Mucosa of gallbladder (tissue), 1 donor: ENCODE measurements at regions not wholly inside any gene's neighbourhood (a gene's known extent, or its start where the extent isn't known, plus 50 kb on each side); places are given as distances from the start of the nearest gene placed in this dataset.

Experiments
- DNase-seq: peaks from one replicate; pipeline ENCODE4 v3.0.0-alpha.2; 2020; ENCODE audit warnings: low spot score
- donor health status: DM: no; HTN: no; CAD: no.

DNA sequence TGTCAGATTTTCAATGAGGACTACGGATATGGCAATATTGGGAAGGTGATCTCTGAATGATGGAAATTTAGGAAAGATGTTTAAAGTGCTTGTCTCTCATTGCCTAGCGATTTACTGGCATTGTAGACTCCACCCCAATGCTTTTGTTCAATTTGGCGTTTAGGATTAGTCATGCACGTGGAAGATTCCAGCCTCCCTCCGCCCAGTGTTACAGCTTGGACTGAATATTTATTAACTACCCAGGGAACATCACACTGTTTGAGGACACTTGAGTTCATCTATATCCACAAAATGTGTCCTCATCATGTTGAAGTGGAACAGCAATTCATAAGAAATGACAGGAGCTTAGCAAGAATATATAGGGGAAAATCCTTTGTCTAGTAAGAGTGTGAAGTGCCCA lies 738.8 kb upstream of the RBFOX1 start:
- DNase-seq, result no peak

DNA sequence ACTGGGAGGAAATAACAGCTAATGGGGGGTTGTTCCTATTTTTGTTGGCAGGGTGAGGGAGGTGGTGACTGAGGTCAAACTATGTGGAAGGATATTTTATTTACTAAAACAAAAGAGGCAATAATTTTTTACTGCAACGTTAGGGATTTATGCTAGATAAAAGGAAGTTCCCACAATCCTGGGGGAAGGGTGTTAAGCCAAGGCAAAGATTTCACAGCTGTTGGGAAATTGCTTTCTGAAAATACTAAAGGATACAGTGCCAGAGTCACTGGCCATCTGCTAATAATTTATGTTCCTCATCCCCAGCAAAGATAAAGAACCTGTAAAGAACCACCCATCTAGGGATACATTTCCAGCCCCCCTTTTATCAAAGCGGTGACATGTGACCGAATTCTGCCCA lies 756.0 kb upstream of the RBFOX1 start:
- no peak for DNase-seq

DNA sequence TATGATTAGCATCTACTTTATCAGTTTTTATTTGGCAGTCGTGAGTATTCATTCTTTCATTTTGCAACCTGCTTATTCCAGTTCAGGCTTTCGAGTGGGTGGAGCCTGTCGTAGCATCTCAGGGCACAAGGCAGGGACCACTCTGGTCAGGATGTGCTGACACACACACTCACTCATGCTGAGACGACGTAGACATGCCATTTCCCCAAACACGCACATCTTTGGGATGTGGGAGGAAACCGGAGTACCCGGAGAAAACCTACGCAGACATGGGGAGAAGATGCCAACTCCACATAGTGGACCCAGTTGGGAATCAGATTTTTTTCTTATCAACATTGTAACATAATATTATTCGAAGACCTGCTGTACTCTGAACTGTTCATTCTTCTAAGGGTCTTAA lies 756.5 kb upstream of the RBFOX1 start:
- DNase-seq, result no peak

DNA sequence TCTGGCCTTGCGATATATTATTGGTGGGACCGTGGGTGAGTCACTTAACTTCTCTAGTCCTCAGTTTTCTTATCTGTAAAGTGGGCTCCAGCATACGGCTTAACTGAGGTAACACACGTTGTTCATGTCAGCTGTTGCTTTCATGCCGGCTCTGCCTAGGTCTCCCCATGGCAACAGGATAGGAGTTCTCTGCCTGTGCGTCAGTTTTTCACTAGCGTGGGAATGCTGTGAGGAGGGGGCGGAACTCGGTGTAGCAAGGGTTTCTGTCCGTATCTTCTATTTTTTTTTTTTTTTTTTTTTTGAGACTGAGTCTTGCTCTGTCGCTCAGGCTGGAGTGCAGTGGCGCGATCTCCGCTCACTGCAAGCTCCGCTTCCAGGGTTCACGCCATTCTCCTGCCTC lies 758.5 kb upstream of the RBFOX1 start:
- DNase-seq, result no peak

DNA sequence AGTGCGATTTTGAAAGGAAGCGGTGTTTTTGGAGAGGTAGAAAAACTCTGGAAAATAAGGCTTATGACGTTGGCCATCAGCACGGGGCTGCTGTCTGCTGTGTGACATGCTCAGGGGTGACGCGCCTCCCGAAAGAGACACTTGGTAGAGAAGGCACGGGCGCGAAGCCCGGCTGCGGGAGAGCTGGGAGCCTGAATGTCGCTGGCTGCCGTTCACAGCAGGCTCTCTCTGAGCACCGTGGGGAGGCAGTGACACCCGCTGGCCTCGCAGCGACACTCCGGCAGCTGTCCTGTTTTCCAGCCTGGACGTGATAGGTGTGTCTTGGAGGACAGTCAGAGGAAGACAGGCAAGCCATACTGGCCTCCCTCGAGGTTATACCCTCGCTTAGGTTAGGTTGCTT lies 759.1 kb upstream of the RBFOX1 start:
- no peak for DNase-seq

DNA sequence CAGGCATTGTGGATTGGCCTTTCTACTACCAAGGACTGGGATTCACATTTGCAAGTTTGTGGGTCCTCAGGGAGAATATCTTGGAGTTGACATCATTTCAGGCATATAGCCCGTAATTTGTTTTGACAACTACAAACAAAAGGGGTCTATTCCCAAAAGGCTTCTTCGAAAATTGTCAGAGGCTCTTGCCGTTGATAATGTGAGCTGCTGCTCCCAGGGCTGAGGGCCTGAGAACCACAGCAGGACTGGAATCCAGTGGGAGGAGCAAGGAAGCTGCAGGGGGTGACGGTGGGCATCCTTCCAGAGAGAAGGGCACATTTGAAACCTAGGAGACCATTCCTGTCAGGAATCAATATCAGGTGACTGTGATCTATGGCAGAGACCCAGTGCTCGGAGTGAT lies 761.6 kb upstream of the RBFOX1 start:
- DNase-seq, result no peak

DNA sequence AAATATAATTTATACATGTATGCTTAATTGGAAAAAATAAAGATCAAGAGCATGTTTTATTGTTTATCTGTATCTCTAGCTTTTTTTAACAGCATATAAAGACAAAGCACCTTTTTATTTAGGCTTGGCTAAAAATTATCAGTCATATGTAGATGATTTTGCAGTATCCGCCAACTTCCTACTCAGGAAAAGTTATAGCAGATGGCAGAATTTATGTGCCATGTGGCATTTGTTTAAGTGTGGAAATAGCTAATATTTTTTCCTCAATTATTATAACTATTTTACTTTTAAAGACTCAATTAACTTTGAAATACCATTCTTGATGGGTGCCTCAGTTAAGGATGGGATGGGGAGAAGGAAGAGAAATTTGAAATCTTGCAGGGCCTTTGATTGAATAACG lies 762.1 kb upstream of the RBFOX1 start:
- no peak for DNase-seq

DNA sequence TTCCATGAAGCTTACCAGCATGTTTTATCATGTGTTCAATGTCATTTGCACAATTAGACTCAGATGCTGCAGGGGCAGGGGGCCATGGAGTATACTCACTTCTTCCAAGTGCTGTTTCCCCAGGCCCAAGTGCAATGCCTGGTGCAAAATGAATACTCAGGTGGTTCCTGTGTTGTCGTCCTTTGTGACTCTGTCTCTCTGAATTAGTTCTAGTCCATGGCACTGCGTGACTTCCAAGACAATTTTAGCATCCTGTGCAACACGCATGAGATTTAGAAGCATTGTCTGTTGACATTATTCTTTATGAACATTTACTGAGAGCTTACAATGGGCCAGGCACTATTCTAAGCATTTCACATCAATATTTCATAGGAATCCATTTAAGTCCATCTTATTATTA lies 769.7 kb upstream of the RBFOX1 start:
- DNase-seq, result no peak

DNA sequence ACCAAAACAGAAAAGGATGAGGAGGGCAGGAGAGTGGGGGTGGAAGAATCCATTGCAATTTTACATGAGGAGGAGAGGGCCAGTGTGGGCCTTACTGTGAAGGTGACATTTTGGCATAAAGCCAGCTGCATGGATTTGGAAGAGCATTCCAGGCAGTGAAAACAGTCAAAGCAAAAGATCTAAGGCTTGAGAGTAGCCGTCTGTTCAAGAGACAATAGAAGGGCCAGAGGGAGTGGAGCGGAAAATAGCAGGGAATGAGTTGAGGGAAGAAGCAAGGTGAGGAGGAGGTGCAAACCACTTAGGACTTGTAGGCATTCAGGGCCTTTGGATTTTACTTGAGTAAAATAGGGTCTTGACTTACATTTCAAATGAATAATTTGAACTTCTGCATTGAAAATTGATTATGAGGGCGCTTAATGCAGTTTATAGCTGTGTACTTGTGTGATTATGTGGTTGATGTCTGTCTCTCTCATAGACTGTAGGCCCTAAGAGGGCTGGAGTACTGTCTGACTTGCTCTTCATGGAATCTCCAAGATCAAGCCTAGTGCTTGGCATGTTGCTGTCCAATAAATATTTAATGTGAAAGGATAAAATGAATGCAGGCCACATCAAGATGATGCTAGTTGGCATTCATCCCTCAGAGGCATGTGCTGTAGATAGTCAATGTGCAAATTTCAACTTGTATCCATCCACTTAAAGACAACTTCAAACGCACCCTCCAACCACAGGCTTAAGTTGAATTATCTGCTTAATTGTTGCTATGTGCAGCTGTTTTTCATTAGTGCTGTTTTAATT lies 772.1 kb upstream of the RBFOX1 start:
- DNase-seq, result no peak

DNA sequence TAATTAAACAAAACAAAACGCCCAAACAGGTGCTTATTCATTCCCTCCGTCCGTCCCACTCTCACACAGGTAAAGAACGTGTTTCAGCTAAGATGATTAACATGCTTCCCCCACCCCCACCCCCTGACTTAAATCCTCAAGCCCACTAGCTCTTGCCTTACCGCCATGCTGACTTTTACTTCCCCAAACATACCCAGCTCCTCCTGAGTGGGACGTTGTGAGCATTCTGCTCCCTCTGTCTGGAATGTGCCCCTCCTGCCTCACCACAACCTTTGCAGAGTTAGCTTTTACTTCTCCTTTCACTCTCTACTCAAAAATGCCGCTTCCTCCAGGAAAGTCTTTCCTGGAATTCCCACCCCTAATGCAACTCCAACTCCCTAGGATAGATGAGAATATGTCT lies 774.0 kb upstream of the RBFOX1 start:
- no peak for DNase-seq

DNA sequence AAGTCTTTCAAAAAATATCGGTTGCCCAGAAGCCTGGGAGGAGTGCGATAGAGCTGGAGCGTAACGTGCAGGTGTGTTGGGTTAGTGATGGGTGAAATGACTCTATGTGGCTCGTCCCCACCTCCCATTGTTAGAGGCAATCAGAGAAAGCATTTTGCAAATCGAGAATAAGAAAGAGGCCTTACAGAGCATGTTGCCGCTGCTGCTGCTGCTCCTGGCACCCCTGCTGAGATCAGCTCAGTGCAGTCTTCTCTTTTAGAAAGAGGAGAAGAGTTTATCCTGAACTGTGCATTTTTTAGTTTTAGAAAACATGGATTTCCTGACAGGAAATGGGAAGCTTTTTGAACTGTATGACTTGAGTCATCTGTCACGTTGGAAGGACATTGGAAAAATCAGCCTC lies 774.5 kb upstream of the RBFOX1 start:
- no peak for DNase-seq

DNA sequence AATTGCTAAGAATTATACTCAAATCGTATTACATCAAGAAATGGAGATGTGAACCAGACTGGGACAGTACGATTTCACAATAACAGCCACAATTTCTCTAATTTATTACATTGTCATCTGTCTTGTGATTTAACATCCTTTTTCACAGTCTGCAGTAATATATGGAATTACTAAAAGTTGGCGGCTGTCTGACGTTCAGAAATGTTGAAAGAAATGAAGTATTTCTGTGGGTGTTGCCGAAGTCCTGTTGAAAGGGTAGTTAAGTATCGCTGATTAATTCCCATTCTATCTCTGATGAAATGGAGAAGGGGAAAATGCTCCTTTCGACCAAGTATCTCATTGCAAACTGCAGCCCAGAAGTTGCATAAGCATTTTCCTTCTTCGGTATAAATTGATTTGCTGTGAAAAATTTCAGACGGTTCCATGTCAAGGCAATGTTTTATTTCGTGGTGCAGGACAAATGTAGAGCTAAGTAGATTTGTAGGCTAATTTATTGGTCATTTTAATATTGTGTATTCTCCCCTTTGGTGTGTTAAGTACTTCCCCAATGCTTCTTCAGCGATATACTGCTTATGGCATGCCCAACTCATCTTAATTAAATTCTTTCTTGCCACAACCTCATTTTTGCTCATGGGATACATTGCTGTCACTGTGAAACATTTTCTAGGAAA lies 775.2 kb upstream of the RBFOX1 start:
- no peak for DNase-seq

DNA sequence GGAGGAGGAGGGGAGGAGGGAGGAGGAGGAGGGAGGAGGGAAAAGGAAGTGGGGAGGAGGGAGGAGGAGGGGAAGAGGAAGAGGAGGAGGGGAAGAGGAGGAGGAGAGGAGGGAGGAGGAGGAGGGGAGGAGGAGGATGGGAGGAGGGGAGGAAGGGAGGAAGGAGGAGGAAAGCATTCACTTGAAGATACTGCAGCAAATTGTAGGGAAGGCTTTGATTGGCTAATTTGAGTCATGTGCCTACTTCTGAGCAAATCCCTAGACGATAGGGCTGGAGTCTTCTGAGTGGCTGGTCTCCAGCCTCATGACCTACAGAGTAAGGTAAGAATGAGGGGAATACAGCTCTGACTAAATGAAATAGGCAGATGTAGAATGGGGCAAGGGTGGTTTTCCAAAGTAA lies 783.2 kb upstream of the RBFOX1 start:
- DNase-seq, result no peak

DNA sequence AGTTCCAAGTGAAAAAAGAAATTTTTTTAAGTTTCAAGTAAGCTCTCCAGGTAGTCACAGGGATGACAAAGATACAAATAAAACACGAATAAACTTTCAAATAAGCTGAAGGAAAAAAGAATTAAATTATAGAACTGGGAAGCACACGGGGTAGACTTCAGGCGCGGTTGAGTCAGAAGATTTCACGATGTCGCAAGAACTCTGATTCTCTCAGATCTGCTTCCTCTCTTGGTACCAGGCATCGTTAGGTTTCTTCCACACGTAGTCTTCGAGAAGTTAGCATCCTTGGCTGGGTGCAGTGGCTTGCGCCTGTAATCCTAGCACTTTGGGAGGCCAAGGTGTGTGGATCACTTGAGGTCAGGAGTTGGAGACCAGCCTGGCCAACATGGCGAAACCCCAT lies 784.1 kb upstream of the RBFOX1 start:
- no peak for DNase-seq

DNA sequence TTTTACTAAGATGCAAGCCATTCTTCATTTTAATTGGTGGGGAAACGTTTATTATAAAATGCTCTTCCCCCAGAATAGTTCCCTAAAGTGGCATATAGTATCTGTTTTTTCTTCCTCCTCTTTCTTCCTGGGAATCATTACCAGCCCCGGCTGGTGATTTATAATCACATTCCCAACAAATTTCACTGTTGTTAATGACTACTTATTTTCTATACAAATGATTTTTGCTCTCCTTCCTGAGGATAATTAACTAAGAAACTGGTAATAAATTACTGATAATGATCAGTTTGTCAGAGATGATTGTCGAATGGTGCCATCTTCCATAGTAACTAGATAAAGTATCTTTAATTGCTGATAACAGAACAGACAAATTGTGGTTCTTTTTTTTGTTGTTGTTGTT lies 785.5 kb upstream of the RBFOX1 start:
- no peak for DNase-seq

DNA sequence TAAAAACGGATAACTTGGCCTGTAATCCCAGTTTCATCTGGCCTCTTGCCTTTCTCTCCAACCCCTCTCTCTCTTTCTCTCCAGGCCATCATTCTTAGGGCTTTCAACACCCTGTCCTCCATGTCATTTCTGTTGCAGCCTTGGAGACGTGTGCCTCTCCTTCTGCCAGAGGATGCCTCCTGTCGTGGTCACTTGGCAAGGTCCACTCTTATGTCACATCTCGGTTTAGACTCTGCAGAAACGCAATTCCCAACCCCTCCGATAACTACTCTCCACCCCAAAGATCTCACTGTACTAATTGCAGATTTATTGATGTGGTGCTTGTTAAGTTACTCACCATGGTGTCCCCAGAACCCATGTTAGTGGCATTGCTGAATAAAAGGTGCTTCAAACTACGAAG lies 787.3 kb upstream of the RBFOX1 start:
- no peak for DNase-seq

DNA sequence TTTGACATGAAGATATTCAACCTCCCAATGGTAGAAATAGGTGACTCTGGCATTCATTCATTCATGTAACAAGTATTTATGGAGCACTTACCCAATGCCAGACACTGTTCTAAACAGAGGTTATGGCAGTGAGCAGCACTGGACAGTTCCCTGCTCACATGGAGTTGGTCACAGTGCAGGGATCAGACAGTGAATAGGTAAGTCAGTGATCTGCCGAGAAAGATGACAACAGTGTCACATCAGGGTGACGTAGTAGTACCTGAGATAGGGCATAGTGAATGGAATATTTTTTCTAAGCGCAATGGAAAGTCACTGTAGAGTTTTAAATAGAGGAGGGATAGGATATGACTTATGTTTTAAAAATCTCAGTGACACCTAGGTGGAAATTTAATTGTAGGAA lies 791.4 kb upstream of the RBFOX1 start:
- no peak for DNase-seq

DNA sequence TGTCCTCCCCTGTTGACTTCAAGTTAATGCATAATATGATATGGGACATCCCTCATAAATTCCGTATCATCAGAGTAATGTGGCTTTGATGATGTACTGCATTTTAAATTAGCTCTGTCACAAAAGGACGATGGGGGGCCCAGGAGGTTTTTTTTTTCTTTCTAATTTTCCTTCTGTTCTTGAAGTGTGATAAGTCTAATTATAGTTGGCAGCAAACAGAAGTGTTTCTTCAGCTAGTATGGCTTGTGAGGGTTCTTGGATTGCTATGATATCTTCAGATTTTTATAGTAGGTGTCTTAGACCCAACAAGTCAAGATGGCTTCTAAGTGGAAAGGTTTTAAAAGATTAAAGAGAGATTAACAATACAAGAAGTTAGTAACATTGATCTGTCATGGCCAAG lies 796.2 kb upstream of the RBFOX1 start:
- DNase-seq, result no peak

DNA sequence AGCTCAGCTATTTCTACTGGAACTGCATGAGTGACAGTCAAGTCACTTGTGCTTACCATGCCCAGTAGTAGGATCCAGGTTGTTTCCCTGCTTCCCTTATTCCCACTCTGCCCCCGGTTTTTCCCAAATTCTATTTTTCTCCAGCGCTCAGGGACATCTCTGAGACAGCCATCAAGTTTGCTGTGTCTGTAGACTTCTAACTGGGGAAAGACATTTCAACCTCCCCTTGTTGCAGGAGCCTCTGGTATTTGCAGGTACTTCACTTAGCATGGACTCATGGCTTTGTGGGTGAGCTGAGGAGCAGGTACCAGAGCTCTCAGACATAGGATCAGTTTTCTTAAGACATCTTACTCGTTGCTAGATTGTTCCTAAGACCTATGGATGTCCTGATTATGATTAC lies 801.6 kb upstream of the RBFOX1 start:
- no peak for DNase-seq

DNA sequence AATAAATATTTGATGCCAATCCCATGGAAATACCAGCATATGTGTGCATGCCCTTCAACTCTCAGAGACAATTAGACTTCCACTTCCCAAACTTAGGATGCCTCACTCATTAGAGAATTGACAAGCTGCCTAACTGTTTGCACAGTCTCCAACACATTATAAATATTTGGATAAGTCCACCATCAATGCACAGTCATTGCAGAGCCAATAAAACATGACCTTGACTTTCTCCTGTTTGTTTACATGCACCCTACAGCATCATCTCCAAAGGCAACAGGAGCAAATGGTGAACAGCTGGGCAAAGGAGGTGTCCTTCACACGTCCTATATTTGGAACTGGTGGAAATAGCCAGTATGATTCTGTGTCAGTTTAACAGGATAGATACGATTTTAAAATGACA lies 804.4 kb upstream of the RBFOX1 start:
- no peak for DNase-seq

DNA sequence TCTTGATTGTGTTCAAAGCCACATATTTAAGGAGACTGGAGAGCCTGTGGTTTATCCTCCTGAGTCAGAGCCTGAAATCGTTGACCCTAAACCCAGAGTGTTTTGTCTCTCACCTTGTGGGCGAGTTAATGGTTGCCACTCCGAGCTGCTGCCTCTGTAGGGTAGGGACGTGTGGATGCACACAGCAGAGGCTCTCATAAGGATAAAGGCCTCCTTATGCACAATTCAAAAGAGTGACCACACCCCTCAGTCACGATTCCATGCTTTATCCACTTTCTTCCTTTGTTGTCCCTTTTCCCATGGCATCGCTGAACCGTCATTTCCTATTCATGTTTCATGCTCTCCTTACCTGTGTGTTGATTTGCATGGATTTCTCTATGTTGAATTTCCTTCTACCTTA lies 805.0 kb upstream of the RBFOX1 start:
- no peak for DNase-seq

DNA sequence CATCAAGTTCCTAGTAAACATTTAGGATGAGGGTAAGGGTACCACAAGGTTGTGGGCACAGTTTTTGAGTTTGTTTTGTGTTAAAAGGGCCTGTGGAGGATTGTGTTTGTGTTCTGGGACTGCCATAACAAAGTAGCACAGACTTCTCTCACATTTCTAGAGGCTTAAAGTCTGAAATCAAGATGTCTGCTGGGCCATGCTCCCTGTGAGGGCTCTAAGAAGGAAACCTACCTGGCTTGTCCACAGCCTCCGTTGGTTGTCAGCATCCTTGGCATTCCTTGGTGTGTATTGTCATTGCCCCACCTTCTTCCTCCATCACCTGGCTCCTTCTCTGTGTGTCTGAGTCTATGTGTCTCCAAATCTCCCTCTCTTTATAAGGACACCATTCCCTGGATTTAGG lies 808.1 kb upstream of the RBFOX1 start:
- no peak for DNase-seq

DNA sequence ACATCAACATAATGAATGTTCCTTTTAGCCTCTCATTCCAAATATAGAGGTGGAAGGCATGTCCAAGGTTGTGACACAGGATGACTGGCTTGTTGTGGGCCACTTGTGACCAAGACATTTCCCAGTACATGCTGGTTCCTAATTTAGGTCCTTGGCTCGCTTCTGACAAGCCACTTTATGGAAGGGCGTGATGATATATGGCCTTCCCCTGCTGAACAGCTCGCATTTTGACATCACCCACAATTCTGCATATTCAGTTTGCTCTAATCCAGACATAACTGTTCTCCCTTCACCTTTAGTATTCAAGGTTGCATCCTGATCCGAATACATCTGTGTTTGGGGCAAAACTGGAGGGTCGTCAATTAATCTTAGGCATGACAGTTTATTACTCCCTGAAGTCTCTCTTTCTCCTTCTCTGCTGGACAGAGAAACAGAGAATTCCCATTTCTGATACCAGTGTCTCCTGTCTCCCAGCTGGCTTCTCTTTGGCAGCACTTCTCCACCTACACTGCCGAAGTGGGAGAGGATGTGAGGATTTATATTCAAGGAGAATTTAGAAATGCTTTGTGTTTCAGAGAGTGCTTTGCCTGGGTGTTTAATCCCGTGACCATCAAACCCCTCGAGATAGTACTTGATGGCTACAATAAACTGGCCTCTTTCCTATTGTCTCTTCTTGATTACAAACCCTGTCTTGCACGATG lies 815.5 kb upstream of the RBFOX1 start:
- no peak for DNase-seq
